SK-N-MC (cell line): ENCODE measurements at regions not wholly inside any gene's neighbourhood (a gene's known extent, or its start where the extent isn't known, plus 50 kb on each side); places are given as distances from the start of the nearest gene placed in this dataset.

ENCODE experiments used
- FOXP2 ChIP-seq: optimal IDR thresholded peaks from 2 replicates; pipeline ENCODE3; 2011; ENCODE audit warnings: mild to moderate bottlenecking, moderate library complexity; ENCODE audit not compliant: insufficient read depth; ENCODE audit errors: extremely low read length, control extremely low read depth
- POLR2AphosphoS5 ChIP-seq: IDR thresholded peaks from 2 replicates; pipeline ENCODE4 v1.6.1; 2012; ENCODE audit warnings: mild to moderate bottlenecking, low read depth, low read length, borderline replicate concordance

DNA sequence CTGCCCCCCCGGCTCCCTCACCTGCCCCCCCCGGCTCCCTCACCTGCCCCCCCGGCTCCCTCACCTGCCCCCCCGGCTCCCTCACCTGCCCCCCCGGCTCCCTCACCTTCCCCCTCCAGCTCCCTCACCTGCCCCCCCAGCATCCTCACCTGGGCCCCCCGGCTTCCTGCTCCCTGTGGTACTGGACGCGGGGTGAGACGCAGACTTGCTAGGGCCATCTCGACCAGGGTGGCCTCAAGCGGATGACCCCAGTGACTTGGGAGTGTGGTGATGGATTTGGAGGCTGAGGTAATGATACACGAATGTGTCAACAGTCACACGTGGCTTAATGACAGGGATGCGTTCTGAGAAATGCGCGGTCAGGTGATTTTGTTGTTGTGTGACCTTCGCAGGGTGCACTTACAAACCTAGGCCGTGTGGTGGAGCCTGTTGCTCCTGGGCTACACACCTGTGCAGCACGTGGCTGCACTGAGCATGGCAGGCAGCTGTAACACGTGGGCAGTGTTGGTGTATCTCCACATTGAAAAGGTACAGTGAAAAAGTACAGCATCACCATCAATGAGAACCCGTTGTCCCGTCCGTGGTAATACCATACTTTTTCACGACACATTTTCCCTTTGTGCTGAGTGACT is 197.8 kb downstream of the TEX29 start:
- TF ChIP-seq POLR2AphosphoS5 (no peak), FOXP2 (no peak)
